PC-9 (cell line): ENCODE measurements at regions not wholly inside any gene's neighbourhood (a gene's known extent, or its start where the extent isn't known, plus 50 kb on each side); places are given as distances from the start of the nearest gene placed in this dataset.

Experiments
- EZH2 ChIP-seq: fragments of 200-600 bp; sonication (generic); IDR thresholded peaks from 2 replicates; pipeline ENCODE4 v1.8.0; 2017; ENCODE audit warnings: antibody characterized with exemption, low read depth
- TF ChIP-seq, protein P1 (sequence below): fragments of 200-600 bp; sonication (generic); conservative IDR thresholded peaks from 2 replicates; pipeline ENCODE4 v1.6.1; 2017; ENCODE audit warnings: mixed run types, antibody characterized with exemption, mild to moderate bottlenecking, moderate library complexity

DNA sequence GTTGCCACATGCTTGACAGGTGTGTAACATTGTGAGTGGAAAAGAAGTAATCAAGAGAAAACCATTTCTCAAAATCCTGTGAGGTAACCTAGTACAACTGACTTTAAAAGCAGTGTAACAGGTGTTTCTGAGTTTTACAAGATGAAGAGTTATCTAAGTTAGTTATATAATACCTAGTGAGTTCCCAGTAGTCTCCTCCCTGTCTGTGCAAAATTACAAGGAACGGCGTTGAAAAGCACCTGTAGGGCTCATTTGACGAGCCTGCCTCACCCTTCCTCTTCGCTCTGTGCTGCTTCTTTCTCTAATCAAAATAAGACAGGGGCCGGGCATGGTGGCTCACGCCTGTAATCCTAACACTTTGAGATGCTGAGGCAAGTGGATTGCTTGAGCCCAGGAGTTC is 132.9 kb upstream of the SLC30A5 start:
- no peak for TF ChIP-seq EZH2
- TF ChIP-seq, protein P1, sequence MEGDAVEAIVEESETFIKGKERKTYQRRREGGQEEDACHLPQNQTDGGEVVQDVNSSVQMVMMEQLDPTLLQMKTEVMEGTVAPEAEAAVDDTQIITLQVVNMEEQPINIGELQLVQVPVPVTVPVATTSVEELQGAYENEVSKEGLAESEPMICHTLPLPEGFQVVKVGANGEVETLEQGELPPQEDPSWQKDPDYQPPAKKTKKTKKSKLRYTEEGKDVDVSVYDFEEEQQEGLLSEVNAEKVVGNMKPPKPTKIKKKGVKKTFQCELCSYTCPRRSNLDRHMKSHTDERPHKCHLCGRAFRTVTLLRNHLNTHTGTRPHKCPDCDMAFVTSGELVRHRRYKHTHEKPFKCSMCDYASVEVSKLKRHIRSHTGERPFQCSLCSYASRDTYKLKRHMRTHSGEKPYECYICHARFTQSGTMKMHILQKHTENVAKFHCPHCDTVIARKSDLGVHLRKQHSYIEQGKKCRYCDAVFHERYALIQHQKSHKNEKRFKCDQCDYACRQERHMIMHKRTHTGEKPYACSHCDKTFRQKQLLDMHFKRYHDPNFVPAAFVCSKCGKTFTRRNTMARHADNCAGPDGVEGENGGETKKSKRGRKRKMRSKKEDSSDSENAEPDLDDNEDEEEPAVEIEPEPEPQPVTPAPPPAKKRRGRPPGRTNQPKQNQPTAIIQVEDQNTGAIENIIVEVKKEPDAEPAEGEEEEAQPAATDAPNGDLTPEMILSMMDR: no peak
